ENCODE measurements at regions not wholly inside any gene's neighbourhood (a gene's known extent, or its start where the extent isn't known, plus 50 kb on each side); places are given as distances from the start of the nearest gene placed in this dataset.

- intact Hi-C loops (cut with micrococcal nuclease), result no loop called here
- H3K27ac ChIP-seq (ENCODE audit: low read length), result no peak overlapping the region
- H3K36me3 ChIP-seq (ENCODE audit: low read depth, low read length), result no peaks in the 10 kb centered on the region
- H3K4me1 ChIP-seq (ENCODE audit: insufficient read depth, low read length), result peaks cover 5% of the 10 kb centered on the region; the same call in 1 of the 2 replicates
- TF ChIP-seq EZH2 (IDR thresholded peaks at IDR 0.05; ENCODE audit: low read length, unreplicated experiment) (no peak), CTCF (conservative IDR thresholded peaks at IDR 0.05; ENCODE audit: low read depth, low read length) (no peak), EZH2phosphoT487 (IDR thresholded peaks at IDR 0.05; ENCODE audit: borderline replicate concordance, low read length) (no peak)
- no peaks in the 10 kb centered on the region for H3F3A ChIP-seq (ENCODE audit: low read length, unreplicated experiment)
- POLR2A ChIA-PET (ENCODE audit: unreplicated experiment), result interaction anchor here (0.6 kb wide), 1 partner anchor 17 kb away, joined by 3 read pairs; no protein-coding TSS in a partner anchor
- H3K4me3 ChIP-seq (ENCODE audit: low read length), result no peak overlapping the region
- DNase-seq (no peak), ATAC-seq (no peak)
- no peaks in the 10 kb centered on the region for H3K9me3 ChIP-seq (ENCODE audit: low read length)
- no TSS peak for BruUV-seq (replicated peaks)
- no peak overlapping the region for H3K4me2 ChIP-seq (ENCODE audit: low read length)
- H3K9me2 ChIP-seq (replicated peaks; ENCODE audit: low read length), result no peaks in the 10 kb centered on the region
- no peaks in the 10 kb centered on the region for H3K27me3 ChIP-seq (ENCODE audit: low read length)
- H3K79me2 ChIP-seq (ENCODE audit: low read length), result no peaks in the 10 kb centered on the region
- H2AFZ ChIP-seq (ENCODE audit: low read length), result no peak overlapping the region
- no peak overlapping the region for H3K9ac ChIP-seq (ENCODE audit: low read length)
- CTCF ChIA-PET, result interaction anchor here (0.6 kb wide), 1 partner anchor 53 kb away, joined by 6 read pairs; no protein-coding TSS in a partner anchor
- H4K20me1 ChIP-seq (ENCODE audit: low read length), result no peaks in the 10 kb centered on the region
Measured at GRCh38 chr2:20562540-20563225, 88.2 kb downstream of the HS1BP3 start.

GRCh38 chr2:20563251-20563650 is 87.6 kb downstream of the HS1BP3 start:
- H3K4me1 ChIP-seq (ENCODE audit: insufficient read depth, low read length), result peaks cover 6% of the 10 kb centered on the region; the same call in 1 of the 2 replicates
- no peak overlapping the region for H3K4me2 ChIP-seq (ENCODE audit: low read length)
- no peak overlapping the region for H3K4me3 ChIP-seq (ENCODE audit: low read length)
- H3K9me3 ChIP-seq (ENCODE audit: low read length), result no peaks in the 10 kb centered on the region
- intact Hi-C loops (cut with micrococcal nuclease), result no loop called here
- BruUV-seq (replicated peaks), result no TSS peak
- no peaks in the 10 kb centered on the region for H3K79me2 ChIP-seq (ENCODE audit: low read length)
- DNase-seq (no peak), ATAC-seq (no peak)
- ChIA-PET POLR2A (ENCODE audit: unreplicated experiment) (interaction anchor here (0.6 kb wide), 1 partner anchor 16 kb away, joined by 3 read pairs; no protein-coding TSS in a partner anchor), CTCF (no interaction called here)
- no peaks in the 10 kb centered on the region for H3K36me3 ChIP-seq (ENCODE audit: low read depth, low read length)
- TF ChIP-seq EZH2phosphoT487 (IDR thresholded peaks at IDR 0.05; ENCODE audit: borderline replicate concordance, low read length), result no peak
- no peak for TF ChIP-seq CTCF (conservative IDR thresholded peaks at IDR 0.05; ENCODE audit: low read depth, low read length)
- no peak for TF ChIP-seq EZH2 (IDR thresholded peaks at IDR 0.05; ENCODE audit: low read length, unreplicated experiment)
- no peak overlapping the region for H3K9ac ChIP-seq (ENCODE audit: low read length)
- no peaks in the 10 kb centered on the region for H4K20me1 ChIP-seq (ENCODE audit: low read length)
- H2AFZ ChIP-seq (ENCODE audit: low read length), result no peak overlapping the region
- no peaks in the 10 kb centered on the region for H3K27me3 ChIP-seq (ENCODE audit: low read length)
- no peaks in the 10 kb centered on the region for H3K9me2 ChIP-seq (replicated peaks; ENCODE audit: low read length)
- H3K27ac ChIP-seq (ENCODE audit: low read length), result no peak overlapping the region
- no peaks in the 10 kb centered on the region for H3F3A ChIP-seq (ENCODE audit: low read length, unreplicated experiment)

- Histone ChIP-seq H3K4me1 (ENCODE audit: insufficient read depth, low read length) (peaks cover 12% of the 10 kb centered on the region), H3K27me3 (ENCODE audit: low read length) (no peaks in the 10 kb centered on the region), H3K9me3 (ENCODE audit: low read length) (no peaks in the 10 kb centered on the region), H3K27ac (ENCODE audit: low read length) (no peak overlapping the region), H3K9ac (ENCODE audit: low read length) (no peak overlapping the region), H3K9me2 (replicated peaks; ENCODE audit: low read length) (no peaks in the 10 kb centered on the region), H3K4me3 (ENCODE audit: low read length) (no peak overlapping the region), H3K79me2 (ENCODE audit: low read length) (no peaks in the 10 kb centered on the region), H3K4me2 (ENCODE audit: low read length) (no peak overlapping the region), H4K20me1 (ENCODE audit: low read length) (no peaks in the 10 kb centered on the region), H3K36me3 (ENCODE audit: low read depth, low read length) (no peaks in the 10 kb centered on the region), H2AFZ (ENCODE audit: low read length) (no peak overlapping the region), H3F3A (ENCODE audit: low read length, unreplicated experiment) (no peaks in the 10 kb centered on the region)
- intact Hi-C loops (cut with micrococcal nuclease), result no loop called here
- no peak for TF ChIP-seq CTCF (conservative IDR thresholded peaks at IDR 0.05; ENCODE audit: low read depth, low read length)
- no peak for TF ChIP-seq EZH2 (IDR thresholded peaks at IDR 0.05; ENCODE audit: low read length, unreplicated experiment)
- no peak for TF ChIP-seq EZH2phosphoT487 (IDR thresholded peaks at IDR 0.05; ENCODE audit: borderline replicate concordance, low read length)
- CTCF ChIA-PET, result no interaction called here
- DNase-seq (peak; percentile 72), ATAC-seq (peak; percentile 58)
- POLR2A ChIA-PET (ENCODE audit: unreplicated experiment), result no interaction called here
- no TSS peak for BruUV-seq (replicated peaks)
Measured at GRCh38 chr2:20563833-20564232, 87.1 kb downstream of the HS1BP3 start.

Data from PC-3 (cell line).